ENCODE measurements at regions not wholly inside any gene's neighbourhood (a gene's known extent, or its start where the extent isn't known, plus 50 kb on each side); places are given as distances from the start of the nearest gene placed in this dataset.

DNA sequence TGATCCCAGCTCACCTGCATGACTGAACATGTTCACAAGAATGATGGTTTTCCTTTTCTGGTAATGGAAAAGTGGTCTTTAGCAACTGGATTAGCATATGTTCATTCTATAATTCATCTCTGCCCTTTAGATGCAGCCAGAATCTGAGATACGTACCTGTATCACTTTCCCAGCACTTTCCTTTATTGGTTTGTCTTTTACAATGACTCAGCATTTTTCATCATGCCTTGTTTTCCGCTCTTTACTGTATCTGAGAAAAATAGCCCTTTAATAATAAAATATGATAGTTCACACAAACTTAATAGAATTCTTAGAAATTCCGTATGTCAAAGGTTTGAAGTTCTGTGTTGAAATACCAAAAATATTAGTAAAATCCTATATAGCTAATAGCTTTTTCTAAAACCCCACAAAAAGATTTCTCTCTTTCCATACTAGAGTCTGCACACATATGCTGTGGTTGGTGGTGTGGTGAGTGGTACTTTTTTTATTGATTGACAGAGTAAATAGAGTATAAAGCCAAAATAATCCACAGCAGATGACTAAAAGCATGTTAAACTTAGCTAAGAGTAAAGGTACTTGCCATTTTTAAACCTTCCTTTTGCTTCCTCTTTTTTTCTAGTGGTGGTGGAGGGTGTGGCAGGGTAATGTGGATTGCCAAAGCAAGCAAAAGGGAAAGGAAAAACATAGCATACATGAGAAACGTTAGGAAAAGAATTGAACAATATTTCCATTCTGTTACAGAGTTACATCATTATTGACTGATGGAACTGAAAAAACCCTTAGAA is 328.9 kb upstream of the RBMS3 start:
- TF ChIP-seq CTCF (IDR thresholded peaks at IDR 0.05) = peak in 1 of 4 experiments; percentile 20
- TF ChIP-seq POLR2A (IDR thresholded peaks at IDR 0.05) = no peak
